SHP77 treated with DMSO at 0.1 percent for 48 hours (cell line): ENCODE measurements at regions not wholly inside any gene's neighbourhood (a gene's known extent, or its start where the extent isn't known, plus 50 kb on each side); places are given as distances from the start of the nearest gene placed in this dataset.

Source experiments
- DNase-seq: peaks from one replicate; lab custom pipeline; 2025; lab: John Stamatoyannopoulos, UW

GRCh38 chr1:37242501-37242900 lies 208.2 kb upstream of the GRIK3 start:
- DNase-seq: no peak

DNA sequence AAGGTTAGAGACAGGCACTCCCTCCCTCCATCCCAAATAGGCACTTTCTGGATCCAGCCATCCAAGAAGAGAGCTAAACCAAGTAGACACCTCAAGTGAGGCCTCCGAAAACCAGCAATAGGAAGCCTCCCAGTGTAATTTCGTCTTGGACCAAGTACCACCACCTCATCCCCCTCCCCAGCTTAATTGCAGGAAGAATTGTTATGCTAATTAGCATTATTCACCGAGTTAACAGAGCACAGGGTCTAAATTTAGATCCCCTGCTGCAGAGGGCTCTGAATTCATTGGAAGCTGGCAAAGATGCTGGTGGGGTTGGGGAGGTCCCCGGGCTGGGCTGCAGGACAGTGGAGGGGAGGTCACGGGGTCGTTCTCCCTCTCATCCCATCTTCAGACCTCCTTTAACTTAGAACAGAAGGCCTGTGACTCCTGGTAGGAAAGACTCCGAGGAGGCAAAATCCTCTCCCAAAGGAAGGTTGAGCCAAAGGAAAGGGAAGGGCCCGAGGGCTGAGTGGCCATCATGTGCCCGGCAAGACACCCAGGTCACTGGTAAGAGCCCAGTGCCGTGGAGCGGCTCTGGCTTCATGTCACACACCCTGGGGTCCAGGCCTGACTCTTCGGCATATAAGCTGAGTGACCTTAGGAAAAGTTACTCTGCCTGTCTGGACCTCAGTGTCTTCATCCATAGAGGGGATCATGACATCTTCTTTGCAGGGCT lies 209.2 kb upstream of the GRIK3 start:
- no peak for DNase-seq

DNA sequence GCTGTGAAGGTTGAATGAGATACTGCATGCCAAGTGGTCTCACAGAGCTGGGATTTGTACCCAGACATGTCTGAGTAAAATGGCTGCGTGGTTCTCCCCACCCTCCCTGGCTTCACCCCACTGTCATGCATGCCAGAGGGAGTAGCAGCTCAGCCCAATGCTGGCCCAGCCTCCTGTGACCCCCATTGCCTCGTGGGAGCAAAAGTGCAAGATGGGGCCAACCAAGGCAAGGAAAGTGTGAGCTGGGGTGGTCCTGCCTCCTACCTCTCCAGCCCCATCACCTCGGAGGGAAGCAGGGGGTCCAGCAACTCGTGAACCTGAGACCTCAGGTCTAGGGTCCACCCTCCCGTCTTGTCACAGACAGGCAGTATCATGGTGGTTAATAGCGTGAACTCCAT lies 209.8 kb upstream of the GRIK3 start:
- no peak for DNase-seq

DNA sequence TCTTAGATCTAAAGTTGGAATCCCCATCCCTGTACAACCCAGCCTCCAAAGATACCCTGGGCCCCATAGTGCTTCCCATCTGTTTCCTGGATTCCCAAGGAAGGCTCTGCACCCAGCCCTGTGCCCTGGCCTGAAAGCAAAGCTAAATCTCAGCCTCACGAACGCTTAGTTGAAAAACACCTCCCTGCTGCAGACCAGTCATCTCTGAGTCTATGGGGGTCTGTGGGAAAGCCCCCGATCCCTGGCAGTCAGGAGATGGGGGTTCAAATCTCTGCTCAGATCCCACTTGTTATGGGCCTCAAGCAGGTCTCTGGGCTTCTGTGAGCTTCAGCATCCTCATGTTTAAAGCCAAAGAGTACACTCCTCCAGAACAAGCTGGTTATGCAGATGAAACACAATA lies 210.5 kb upstream of the GRIK3 start:
- DNase-seq: no peak

GRCh38 chr1:37246631-37247030 lies 212.3 kb upstream of the GRIK3 start:
- DNase-seq: no peak

DNA sequence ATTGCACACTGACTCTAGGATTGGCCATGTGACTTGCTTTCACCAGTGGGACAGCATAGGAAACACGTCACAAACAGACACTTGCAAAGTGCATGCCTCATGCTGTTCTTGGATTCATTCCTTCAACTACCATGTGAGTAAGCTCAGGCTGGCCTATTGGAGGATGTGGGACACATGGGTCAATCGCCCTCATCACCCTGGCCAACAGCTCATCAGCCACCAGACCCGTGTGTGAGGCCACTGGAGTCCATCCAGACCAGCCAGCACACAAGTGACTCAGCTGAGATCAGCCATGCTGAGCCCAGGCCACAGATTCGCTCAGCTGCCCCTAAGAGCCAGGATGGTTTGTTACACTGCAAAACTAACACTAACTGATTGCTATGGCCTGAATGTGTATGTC lies 216.1 kb upstream of the GRIK3 start:
- no peak for DNase-seq

GRCh38 chr1:37255136-37255795 lies 219.1 kb upstream of the ZC3H12A start:
- DNase-seq: no peak

DNA sequence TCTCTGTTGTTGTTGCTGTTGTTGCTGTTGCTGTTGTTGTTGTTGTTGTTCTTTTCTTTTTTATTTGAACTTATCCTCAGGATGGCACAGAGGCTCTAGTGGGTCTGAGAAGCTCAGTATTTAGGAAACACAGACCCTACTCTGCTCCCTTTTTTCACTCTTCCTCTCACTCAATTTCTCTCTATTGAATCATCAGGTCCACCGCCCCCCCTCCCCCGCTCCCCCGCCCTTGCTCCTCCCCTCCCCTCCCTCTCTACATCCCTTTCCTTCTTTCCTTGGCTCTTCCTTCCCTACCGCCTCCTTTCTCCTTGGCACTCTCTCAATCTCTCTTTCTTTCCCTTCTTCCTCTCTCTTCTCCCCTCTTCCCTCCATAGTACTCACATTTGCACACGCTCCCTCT lies 218.5 kb upstream of the ZC3H12A start:
- no peak for DNase-seq

- DNase-seq: no peak
These were observed 216.7 kb upstream of the ZC3H12A start for GRCh38 chr1:37257646-37258045.

DNA sequence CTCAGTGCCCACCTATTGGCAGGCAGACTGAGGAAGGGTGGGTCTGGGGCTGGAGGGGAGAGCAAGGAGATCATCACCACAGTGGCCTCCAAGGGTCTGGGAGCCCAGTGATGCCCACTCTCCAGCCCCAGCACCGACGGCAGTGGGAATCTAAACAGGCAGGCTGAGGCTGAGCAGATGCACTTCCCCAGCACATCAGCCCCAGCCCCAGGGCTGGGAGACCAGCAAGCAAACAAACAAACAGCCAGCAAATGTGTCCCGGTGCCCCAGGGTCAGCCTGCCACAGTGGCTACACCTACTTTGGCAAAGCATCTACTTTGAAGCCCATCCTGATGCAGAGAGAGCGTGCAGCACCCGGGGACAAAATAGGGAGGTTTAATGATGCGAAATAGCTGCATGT lies 216.3 kb upstream of the ZC3H12A start:
- no peak for DNase-seq

DNA sequence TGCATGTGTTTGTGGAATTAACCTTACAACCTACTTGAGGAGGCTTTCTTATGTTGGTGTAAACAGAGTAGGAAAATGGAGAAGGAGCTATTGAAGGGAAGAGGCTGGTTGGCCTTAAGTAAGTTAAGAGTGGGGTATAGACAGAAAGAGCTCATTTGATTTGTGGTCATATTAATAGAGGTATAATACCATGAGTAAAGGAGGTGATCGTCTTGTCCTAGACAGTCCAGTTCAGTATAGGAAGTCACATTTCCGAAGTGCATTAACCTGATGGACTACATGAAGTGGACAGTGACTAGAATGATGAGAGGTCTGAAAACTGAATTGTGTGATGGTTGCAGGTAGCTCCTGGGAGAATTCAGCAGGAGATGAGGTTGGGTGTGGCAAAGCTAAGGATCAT lies 215.4 kb upstream of the ZC3H12A start:
- DNase-seq: no peak

DNA sequence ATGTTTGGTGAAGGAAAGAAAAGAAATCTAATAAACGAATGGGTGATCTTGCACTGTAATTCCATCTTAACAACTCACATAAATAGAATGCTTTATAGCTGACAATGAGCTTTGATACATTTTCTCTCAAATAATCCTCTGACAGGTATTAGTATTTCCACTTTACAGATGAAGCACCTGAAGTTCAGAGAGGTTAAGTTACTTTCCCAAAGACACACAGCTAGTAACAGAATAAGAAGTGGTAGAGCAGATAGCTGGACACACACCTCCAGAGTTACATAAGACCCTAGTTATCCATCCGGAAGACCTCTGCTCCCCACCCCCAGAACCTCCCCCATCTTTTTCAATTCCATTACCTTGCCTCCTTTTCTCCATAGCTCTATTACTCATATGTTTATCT lies 213.3 kb upstream of the ZC3H12A start:
- DNase-seq: no peak

DNA sequence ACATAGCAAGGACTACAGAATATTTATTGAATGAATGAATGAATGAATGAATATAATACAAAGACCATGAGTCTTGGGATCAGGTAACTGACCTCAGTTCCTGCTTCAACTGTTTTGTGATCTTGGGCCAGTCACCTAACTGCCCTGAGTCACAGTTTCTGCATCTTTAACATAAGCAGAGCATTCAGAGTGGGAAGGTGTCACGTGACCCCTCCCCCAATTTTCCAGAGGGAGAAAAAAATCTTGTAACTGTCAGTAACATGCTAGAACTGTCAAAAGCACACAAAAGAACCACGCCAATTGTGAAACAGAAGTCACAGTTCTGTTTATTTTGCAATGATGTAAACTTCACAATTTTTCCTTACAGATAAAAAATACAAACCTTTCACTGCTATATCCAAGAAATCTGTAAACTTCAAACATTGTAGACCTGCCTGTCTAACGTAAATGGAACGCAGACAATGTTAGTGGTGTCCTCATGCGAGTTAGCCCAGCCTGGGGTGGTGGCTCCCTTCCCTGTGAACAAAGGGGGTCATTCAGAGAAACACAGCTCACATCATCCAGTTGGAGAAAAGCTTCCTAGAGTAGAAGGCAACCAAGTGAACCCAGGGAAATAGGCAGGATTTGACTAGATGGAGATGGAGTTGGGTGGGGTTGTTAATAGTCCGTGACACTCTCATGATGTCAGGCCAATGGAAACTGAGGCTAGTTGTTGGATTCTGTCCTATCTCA lies 211.8 kb upstream of the ZC3H12A start:
- no peak for DNase-seq

DNA sequence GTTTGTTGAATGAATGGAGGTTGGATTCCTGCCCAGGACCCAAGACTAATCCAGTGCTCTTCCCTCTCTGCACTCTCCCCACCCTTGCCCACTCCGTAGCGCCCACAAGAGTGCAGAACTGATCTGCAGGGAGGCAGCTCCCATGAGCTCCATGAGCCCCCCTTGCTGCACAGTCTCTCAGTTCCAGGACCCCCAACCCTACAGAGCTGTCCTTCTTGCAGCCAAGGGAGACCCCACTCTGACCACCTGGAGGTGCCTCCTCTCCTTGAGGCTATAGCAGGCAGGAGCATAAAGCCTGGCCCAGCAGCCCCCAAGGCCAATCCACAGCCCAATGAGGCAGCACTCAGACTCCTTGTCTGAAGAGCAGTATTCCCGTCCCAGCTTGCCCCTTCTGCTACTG lies 209.2 kb upstream of the ZC3H12A start:
- DNase-seq: no peak

DNA sequence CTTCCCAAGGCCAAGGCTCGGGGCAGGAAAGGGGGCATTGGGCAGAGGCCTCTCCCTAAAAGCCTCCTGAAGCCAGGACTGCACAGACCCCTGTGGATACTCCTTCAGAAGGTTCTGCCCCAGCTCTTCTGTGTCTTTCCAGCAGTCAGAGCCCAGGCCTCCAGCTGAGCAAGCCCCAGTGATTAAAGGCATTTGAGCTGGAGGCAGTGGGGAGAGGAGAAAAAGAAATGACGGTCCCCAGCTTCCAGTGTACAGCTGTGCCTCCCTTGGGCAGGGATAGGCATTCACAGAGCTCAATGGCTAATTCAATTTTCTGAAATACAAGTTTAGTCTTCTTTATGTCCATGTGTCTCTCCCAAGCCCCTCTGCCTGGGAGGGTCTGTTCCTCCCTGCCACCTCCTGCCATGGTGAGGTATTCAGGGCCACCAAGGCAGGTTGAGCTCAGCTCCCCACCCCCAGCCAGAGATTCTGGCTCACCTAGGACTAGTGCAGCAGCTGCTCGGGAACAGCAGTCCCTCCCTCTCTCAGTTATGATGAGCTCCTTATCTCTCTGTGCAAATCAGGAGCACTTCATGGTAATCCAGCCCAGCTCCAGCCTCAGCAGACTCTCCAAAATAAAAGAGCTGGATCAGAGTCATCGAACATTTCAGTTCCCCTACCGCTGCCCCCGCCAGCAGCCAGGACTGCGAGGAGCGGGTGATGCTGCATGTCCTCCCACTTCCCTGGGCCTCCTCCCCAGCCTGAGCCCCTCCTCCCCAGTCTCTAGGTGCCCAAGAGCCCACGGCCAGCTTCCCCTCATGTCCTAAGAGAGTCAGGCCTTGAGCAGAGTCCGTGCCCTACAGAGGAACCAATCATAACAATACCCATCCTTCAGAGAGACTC lies 208.4 kb upstream of the ZC3H12A start:
- DNase-seq: no peak

DNA sequence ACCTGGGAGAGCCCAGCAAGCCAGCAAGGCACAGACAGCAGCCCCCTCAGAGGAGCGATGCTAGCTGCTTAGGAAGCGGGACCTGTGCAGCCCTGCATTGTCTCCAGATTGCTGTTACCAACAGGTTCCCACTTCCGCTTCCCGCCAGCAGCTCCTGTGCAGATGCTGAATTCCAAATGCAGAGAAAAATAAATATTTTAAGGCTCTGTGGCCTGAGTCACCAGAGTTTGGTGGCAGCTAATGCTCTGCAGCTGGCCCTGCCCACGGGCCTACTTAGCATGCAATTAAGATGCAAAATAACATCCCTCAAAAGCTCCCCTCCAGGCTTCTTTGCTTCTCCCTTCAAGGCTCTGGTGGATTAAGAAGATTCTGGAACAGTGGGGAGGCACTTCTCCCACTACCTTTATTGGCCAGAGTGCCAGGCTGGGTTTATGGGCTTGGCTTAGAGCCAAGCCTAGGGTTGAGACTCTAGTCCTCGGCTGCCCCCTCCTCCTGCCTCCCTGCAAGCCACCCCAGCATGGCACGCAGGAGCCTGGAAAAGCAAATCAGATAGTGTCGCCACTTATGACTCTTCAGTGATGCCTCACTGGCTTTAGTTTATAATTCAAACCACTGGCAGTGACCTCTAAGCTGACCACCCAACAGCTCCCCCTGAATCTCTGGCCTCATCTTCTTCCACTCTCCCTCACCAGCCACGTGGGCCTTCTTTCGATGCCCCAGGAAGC lies 207.1 kb upstream of the ZC3H12A start:
- DNase-seq: no peak

DNA sequence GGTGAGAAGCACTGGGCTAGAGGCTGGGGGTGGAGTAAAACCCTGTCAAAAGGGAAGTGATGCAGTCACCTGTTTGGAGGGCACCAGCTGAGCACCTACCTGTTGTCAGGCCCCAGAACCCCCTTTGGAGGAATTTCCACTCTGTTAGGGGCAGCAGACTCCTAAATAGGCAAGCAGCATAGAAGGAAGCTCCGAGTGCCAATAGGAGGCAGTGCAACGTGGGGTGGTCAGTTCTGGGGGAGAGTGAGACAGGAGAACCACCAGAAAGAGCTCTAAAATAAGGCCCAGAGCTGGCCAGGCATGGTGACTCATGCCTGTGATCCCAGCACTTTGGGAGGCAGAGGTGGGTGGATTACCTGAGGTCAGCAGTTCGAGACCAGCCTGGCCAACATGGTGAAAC lies 203.7 kb upstream of the ZC3H12A start:
- no peak for DNase-seq

GRCh38 chr1:37272626-37273025 lies 201.8 kb upstream of the ZC3H12A start:
- no peak for DNase-seq

DNA sequence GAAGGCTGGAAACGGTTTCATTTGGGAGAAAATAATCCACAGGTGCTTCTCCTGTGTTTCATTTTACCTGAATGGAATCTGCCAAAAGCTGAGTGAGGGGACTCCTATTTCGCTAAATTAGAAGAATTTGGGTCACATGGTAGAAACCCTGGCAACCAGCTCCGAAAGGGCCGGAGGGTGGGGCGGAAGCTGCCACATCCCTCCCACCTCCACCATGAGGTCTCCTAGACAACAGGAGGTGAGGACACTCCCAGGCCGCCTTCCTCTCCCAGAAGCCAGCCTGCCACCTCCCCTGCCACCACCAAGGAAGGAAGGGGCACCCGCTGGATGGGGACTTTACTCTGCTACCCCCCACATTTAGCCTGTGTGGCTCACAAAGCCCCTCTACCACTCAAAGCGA lies 199.9 kb upstream of the ZC3H12A start:
- no peak for DNase-seq

GRCh38 chr1:37274938-37275631 lies 199.3 kb upstream of the ZC3H12A start:
- no peak for DNase-seq

GRCh38 chr1:37277366-37277765 lies 197.0 kb upstream of the ZC3H12A start:
- DNase-seq: no peak
